ENCODE measurements at regions not wholly inside any gene's neighbourhood (a gene's known extent, or its start where the extent isn't known, plus 50 kb on each side); places are given as distances from the start of the nearest gene placed in this dataset.

- TF ChIP-seq CTCF (IDR thresholded peaks at IDR 0.05; ENCODE audit: insufficient read depth, low read depth, low read length) (no peak), EZH2 (IDR thresholded peaks at IDR 0.05; ENCODE audit: insufficient read depth, low read length) (no peak)
These were observed 226.9 kb upstream of the SHH start for GRCh38 chr7:156039194-156039593.
